BLaER1 treated with 17β-estradiol and CSF1 and Interleukin-3, amounts not matched to agents 10 nM and 100 nM (cell line): ENCODE measurements at regions not wholly inside any gene's neighbourhood (a gene's known extent, or its start where the extent isn't known, plus 50 kb on each side); places are given as distances from the start of the nearest gene placed in this dataset.

Experiments used
- H3K27ac ChIP-seq, 11 experiments: shearing (Covaris generic); formaldehyde crosslinking; 2 replicates each; pipeline ENCODE4 v1.8.1; 2022
- H3K27me3 ChIP-seq, 11 experiments: shearing (Covaris generic); formaldehyde crosslinking; 2 replicates each; pipeline ENCODE4 v1.8.1; 2022
- H3K36me3 ChIP-seq, 11 experiments: shearing (Covaris generic); formaldehyde crosslinking; 2 replicates each; pipeline ENCODE4 v1.8.1; 2022
- H3K4me1 ChIP-seq, 10 experiments: shearing (Covaris generic); formaldehyde crosslinking; 2 replicates each; pipeline ENCODE4 v1.8.1; 2022
- H3K4me2 ChIP-seq, 11 experiments: shearing (Covaris generic); formaldehyde crosslinking; 2 replicates each; pipeline ENCODE4 v1.8.1; 2022
- H3K4me3 ChIP-seq, 10 experiments: shearing (Covaris generic); formaldehyde crosslinking; 2 replicates each; pipeline ENCODE4 v1.8.1; 2022
- H3K9ac ChIP-seq, 11 experiments: shearing (Covaris generic); formaldehyde crosslinking; 2 replicates each; pipeline ENCODE4 v1.8.1; 2022
- H3K9me3 ChIP-seq, 11 experiments: shearing (Covaris generic); formaldehyde crosslinking; replicated peaks in 1 of 11; 2 replicates each; pipeline ENCODE4 v1.8.1; 2022
- H4K20me1 ChIP-seq, 11 experiments: shearing (Covaris generic); formaldehyde crosslinking; 2 replicates each; pipeline ENCODE4 v1.8.1; 2022
- Cebpa-rat ChIP-seq, 11 experiments: shearing (Covaris generic); IDR thresholded peaks; 2 replicates each; pipeline ENCODE4 v1.8.1; 2022

GRCh38 chr11:28964811-28965210, 856.6 kb downstream of the METTL15 start:
- no peak for TF ChIP-seq Cebpa-rat (IDR thresholded peaks at IDR 0.05)
- no peaks in the 10 kb centered on the region for H3K9me3 ChIP-seq

GRCh38 chr11:28963187-28963586, 855.0 kb downstream of the METTL15 start:
- Histone ChIP-seq H3K4me1 (no peaks in the 10 kb centered on the region), H3K9ac (no peak overlapping the region), H3K36me3 (no peaks in the 10 kb centered on the region), H3K27me3 (no peaks in the 10 kb centered on the region), H3K4me3 (no peak overlapping the region), H3K9me3 (no peaks in the 10 kb centered on the region), H3K4me2 (no peak overlapping the region), H3K27ac (no peak overlapping the region), H4K20me1 (no peaks in the 10 kb centered on the region)
- TF ChIP-seq Cebpa-rat (IDR thresholded peaks at IDR 0.05) = no peak

More at GRCh38 chr11:28964811-28965210, 856.6 kb downstream of the METTL15 start:
- Histone ChIP-seq H3K9ac (no peak overlapping the region), H3K27ac (no peak overlapping the region), H3K36me3 (no peaks in the 10 kb centered on the region), H4K20me1 (no peaks in the 10 kb centered on the region), H3K4me2 (no peak overlapping the region), H3K4me1 (no peaks in the 10 kb centered on the region), H3K4me3 (no peak overlapping the region), H3K27me3 (no peaks in the 10 kb centered on the region)

DNA sequence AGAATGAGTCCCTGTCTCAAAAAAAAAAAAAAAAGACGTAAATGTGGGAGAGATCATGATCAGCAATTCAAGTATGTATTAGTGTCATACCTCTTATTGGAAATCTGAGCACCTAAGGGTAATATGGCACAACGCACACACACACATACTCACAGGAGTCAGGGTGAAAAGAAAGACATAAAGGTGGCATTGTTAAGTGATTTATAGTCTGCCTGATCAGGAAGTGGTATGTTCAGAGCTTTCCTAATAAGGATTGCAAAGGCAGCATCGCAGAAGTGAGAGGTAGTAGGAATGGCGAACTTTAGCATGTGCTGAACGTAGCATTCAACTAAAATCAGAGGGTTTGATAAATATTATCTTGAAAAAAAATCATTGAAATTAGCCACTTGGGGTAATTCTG, 854.3 kb downstream of the METTL15 start:
- Histone ChIP-seq H4K20me1 (no peaks in the 10 kb centered on the region), H3K9ac (no peak overlapping the region), H3K36me3 (no peaks in the 10 kb centered on the region), H3K9me3 (no peaks in the 10 kb centered on the region), H3K4me1 (no peaks in the 10 kb centered on the region), H3K27me3 (no peaks in the 10 kb centered on the region), H3K4me3 (no peak overlapping the region), H3K4me2 (no peak overlapping the region), H3K27ac (no peak overlapping the region)
- no peak for TF ChIP-seq Cebpa-rat (IDR thresholded peaks at IDR 0.05)

DNA sequence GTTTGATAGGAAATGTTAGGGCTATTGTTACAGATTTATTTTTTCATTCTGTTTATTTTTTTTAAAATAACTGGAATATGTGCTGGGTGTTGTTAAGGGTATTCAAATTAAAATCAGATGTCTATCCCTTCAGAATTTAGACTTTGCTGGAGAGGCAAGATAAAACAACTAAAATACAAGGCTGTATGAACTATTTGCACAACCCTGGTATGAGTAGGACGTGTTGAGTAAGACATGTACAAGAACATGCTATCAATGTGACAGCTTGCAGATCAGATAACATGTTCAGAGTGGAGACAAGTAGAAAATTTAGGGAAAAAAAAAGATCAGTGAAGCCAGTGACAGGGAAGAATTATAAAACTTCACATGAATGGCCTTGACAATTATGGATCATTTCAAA, 853.5 kb downstream of the METTL15 start:
- H3K9me3 ChIP-seq = no peaks in the 10 kb centered on the region
- no peaks in the 10 kb centered on the region for H3K27me3 ChIP-seq
- no peaks in the 10 kb centered on the region for H3K4me1 ChIP-seq
- H3K27ac ChIP-seq = no peak overlapping the region
- no peak overlapping the region for H3K4me2 ChIP-seq
- H3K9ac ChIP-seq = no peak overlapping the region
- H3K36me3 ChIP-seq = no peaks in the 10 kb centered on the region
- no peaks in the 10 kb centered on the region for H4K20me1 ChIP-seq
- no peak for TF ChIP-seq Cebpa-rat (IDR thresholded peaks at IDR 0.05)
- no peak overlapping the region for H3K4me3 ChIP-seq

DNA sequence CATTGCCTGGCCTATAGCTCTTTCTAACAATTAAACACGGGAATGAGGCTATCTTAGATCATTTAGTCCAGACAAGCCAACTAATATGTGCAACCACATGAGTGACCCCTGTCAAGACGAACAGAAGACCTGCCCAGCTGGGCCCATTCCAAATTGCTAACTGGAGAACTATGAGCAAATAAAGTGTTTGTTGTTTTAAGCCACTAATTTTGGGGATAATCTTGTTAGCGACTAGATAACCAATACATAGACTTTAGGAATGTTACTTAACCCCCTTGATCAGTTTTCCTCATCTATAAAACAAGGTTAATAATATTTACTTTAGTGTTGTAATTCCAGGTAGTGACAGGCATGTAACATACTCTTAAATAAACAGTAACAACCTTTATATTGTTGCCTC, 848.3 kb downstream of the METTL15 start:
- H3K4me2 ChIP-seq = no peak overlapping the region
- H4K20me1 ChIP-seq = no peaks in the 10 kb centered on the region
- no peak overlapping the region for H3K27ac ChIP-seq
- H3K4me3 ChIP-seq = no peak overlapping the region
- H3K9me3 ChIP-seq = no peaks in the 10 kb centered on the region
- H3K27me3 ChIP-seq = no peaks in the 10 kb centered on the region
- H3K36me3 ChIP-seq = no peaks in the 10 kb centered on the region
- no peak for TF ChIP-seq Cebpa-rat (IDR thresholded peaks at IDR 0.05)
- no peaks in the 10 kb centered on the region for H3K4me1 ChIP-seq
- H3K9ac ChIP-seq = no peak overlapping the region

GRCh38 chr11:28951191-28951590, 843.0 kb downstream of the METTL15 start:
- no peak for TF ChIP-seq Cebpa-rat (IDR thresholded peaks at IDR 0.05)
- no peaks in the 10 kb centered on the region for H3K27me3 ChIP-seq
- no peaks in the 10 kb centered on the region for H3K9me3 ChIP-seq
- H3K4me1 ChIP-seq = no peaks in the 10 kb centered on the region
- H3K27ac ChIP-seq = no peak overlapping the region
- no peak overlapping the region for H3K4me3 ChIP-seq
- no peak overlapping the region for H3K4me2 ChIP-seq
- no peaks in the 10 kb centered on the region for H3K36me3 ChIP-seq
- no peak overlapping the region for H3K9ac ChIP-seq
- H4K20me1 ChIP-seq = no peaks in the 10 kb centered on the region

GRCh38 chr11:28939381-28939780, 831.2 kb downstream of the METTL15 start:
- Histone ChIP-seq H3K9me3 (no peaks in the 10 kb centered on the region), H3K4me3 (no peak overlapping the region), H3K27ac (no peak overlapping the region), H3K9ac (no peak overlapping the region), H3K27me3 (no peaks in the 10 kb centered on the region), H3K4me2 (no peak overlapping the region), H4K20me1 (no peaks in the 10 kb centered on the region), H3K4me1 (no peaks in the 10 kb centered on the region), H3K36me3 (no peaks in the 10 kb centered on the region)
- TF ChIP-seq Cebpa-rat (IDR thresholded peaks at IDR 0.05) = no peak

- Histone ChIP-seq H3K4me1 (no peaks in the 10 kb centered on the region), H4K20me1 (no peaks in the 10 kb centered on the region), H3K9me3 (no peaks in the 10 kb centered on the region), H3K9ac (no peak overlapping the region), H3K27ac (no peak overlapping the region), H3K4me2 (no peak overlapping the region), H3K27me3 (no peaks in the 10 kb centered on the region), H3K36me3 (no peaks in the 10 kb centered on the region), H3K4me3 (no peak overlapping the region)
- no peak for TF ChIP-seq Cebpa-rat (IDR thresholded peaks at IDR 0.05)
Observed at GRCh38 chr11:28938091-28938490, 829.9 kb downstream of the METTL15 start.

DNA sequence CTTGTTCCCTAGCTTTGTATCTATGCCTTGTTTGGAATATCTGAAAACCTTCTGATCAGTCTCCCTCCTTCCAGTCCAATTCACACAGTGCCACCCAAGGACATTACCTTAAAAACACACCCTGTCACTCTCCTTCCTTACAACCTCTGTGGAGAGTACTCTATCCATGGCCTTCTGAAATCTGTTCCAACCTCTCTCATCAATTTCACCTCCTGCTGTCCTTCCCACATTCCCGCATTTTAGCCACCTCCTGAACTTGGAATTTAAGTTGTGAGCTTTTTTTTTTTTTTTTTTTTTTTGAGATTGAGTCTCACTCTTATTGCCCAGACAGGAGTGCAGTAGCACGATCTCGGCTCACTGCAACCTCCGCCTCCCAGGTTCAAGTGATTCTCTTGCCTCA, 824.8 kb downstream of the METTL15 start:
- Histone ChIP-seq H4K20me1 (no peaks in the 10 kb centered on the region), H3K4me1 (no peaks in the 10 kb centered on the region), H3K27me3 (no peaks in the 10 kb centered on the region), H3K27ac (no peak overlapping the region), H3K4me2 (no peak overlapping the region), H3K9me3 (peaks cover 6 to 13% (median 9%) of the 10 kb centered on the region in 11 experiments; a peak in 15 of 22 replicates), H3K4me3 (no peak overlapping the region), H3K9ac (no peak overlapping the region), H3K36me3 (no peaks in the 10 kb centered on the region)
- no peak for TF ChIP-seq Cebpa-rat (IDR thresholded peaks at IDR 0.05)

DNA sequence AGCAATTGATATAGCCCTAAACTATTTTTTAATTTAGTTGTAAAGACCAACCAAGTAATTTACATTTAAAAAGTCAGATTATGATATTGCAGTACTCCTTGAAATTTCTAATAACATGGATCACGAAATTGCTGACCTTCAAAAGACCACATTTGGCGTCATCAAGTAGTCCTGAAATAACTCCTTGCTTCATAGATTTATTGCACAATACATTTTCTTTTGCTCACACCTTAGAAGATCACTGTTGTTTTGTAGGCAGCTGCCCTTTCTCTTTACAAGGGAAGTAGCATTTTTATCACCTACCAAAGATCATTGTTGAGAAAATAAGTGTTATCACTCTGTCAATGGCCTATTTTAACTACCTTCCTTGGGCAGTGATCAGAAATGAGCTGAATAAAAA, 815.8 kb downstream of the METTL15 start:
- no peaks in the 10 kb centered on the region for H3K9me3 ChIP-seq
- no peak overlapping the region for H3K9ac ChIP-seq
- H3K36me3 ChIP-seq = no peaks in the 10 kb centered on the region
- no peak overlapping the region for H3K27ac ChIP-seq
- H3K4me3 ChIP-seq = no peak overlapping the region
- no peak overlapping the region for H3K4me2 ChIP-seq
- peak in 2 of 11 experiments; percentile 8 to 61; a peak in 3 of 22 replicates for TF ChIP-seq Cebpa-rat (IDR thresholded peaks at IDR 0.05)
- no peaks in the 10 kb centered on the region for H3K27me3 ChIP-seq
- no peaks in the 10 kb centered on the region for H4K20me1 ChIP-seq
- H3K4me1 ChIP-seq = no peaks in the 10 kb centered on the region
